CD14-positive monocyte (primary cell): ENCODE measurements at regions not wholly inside any gene's neighbourhood (a gene's known extent, or its start where the extent isn't known, plus 50 kb on each side); places are given as distances from the start of the nearest gene placed in this dataset.

ENCODE experiments used
- DNase-seq, 3 donors: peaks; one replicate each; pipeline ENCODE4 v3.0.0-alpha.2; 2011 to 2022
- H2AFZ ChIP-seq: 2 replicates; pipeline ENCODE4 v1.6.0; 2012; ENCODE audit warnings: mild to moderate bottlenecking, low read depth, low read length, inconsistent platforms; ENCODE audit not compliant: insufficient read depth, poor library complexity, severe bottlenecking
- H3K27ac ChIP-seq, 2 donors: 1 replicate in 1 of 2; 2 replicates in 1 of 2; pipeline ENCODE4 v1.5.1; 2012 to 2013; ENCODE audit warnings: low read length in 2 of 2, control low read depth in 1 of 2, inconsistent platforms in 1 of 2, low read depth in 1 of 2, mild to moderate bottlenecking in 1 of 2
- H3K27me3 ChIP-seq, 2 donors: one replicate each; pipeline versions ENCODE4 v1.6.0 to v1.6.1; 2011 to 2013; ENCODE audit warnings: low read length in 2 of 2; ENCODE audit not compliant: control insufficient read depth in 2 of 2, insufficient read depth in 2 of 2
- H3K36me3 ChIP-seq, 2 donors: replicated peaks in 1 of 2; 1 replicate in 1 of 2; 2 replicates in 1 of 2; pipeline versions ENCODE4 v1.5.1 to v1.6.1; 2012 to 2013; ENCODE audit warnings: low read length in 2 of 2, control low read depth in 1 of 2, inconsistent platforms in 1 of 2, mild to moderate bottlenecking in 1 of 2; ENCODE audit not compliant: insufficient read depth in 2 of 2, control insufficient read depth in 1 of 2
- H3K4me1 ChIP-seq, 2 donors: 1 replicate in 1 of 2; 2 replicates in 1 of 2; pipeline versions ENCODE4 v1.5.1 to v1.6.1; 2012 to 2013; ENCODE audit warnings: low read length in 2 of 2, control low read depth in 1 of 2, inconsistent platforms in 1 of 2, mild to moderate bottlenecking in 1 of 2, moderate library complexity in 1 of 2; ENCODE audit not compliant: insufficient read depth in 2 of 2, control insufficient read depth in 1 of 2
- H3K4me2 ChIP-seq: replicated peaks from 2 replicates; pipeline ENCODE3; 2012; ENCODE audit warnings: low read length, moderate library complexity, mild to moderate bottlenecking; ENCODE audit not compliant: poor library complexity, severe bottlenecking; ENCODE audit errors: extremely low read depth
- H3K4me3 ChIP-seq, 3 experiments: fragments of 200-600 bp in 1 of 3; sonication (generic) in 1 of 3; replicated peaks in 1 of 3; 1 replicate in 2 of 3; 2 replicates in 1 of 3; pipeline ENCODE4 v1.5.1; 2011 to 2013; ENCODE audit warnings: low read length in 3 of 3, mild to moderate bottlenecking in 3 of 3, control low read depth in 2 of 3, low read depth in 2 of 3, inconsistent platforms in 1 of 3, moderate library complexity in 1 of 3
- H3K79me2 ChIP-seq: 2 replicates; pipeline ENCODE4 v1.6.0; 2012; ENCODE audit warnings: mild to moderate bottlenecking, control low read depth, inconsistent platforms, low read length, moderate library complexity; ENCODE audit not compliant: insufficient read depth
- H3K9ac ChIP-seq: 2 replicates; pipeline ENCODE4 v1.6.0; 2017; ENCODE audit warnings: low read length, mild to moderate bottlenecking; ENCODE audit not compliant: insufficient read depth, poor library complexity, severe bottlenecking
- H3K9me3 ChIP-seq, 2 donors: replicated peaks in 1 of 2; 1 replicate in 1 of 2; 2 replicates in 1 of 2; pipeline versions ENCODE4 v1.5.1 to v1.6.1; 2012 to 2013; ENCODE audit warnings: low read length in 2 of 2, control low read depth in 1 of 2; ENCODE audit not compliant: control insufficient read depth in 1 of 2, insufficient read depth in 1 of 2
- H4K20me1 ChIP-seq: 2 replicates; pipeline ENCODE4 v1.6.0; 2012; ENCODE audit warnings: mild to moderate bottlenecking, low read length, control low read depth, moderate library complexity; ENCODE audit not compliant: insufficient read depth
- H3K27ac Mint-ChIP-seq, 7 donors: one replicate each; pipeline ENCODE4 v1.8.0; 2020; ENCODE audit warnings: mild to moderate bottlenecking in 7 of 7, mixed read lengths in 7 of 7, moderate library complexity in 6 of 7, inconsistent platforms in 2 of 7
- H3K27me3 Mint-ChIP-seq, 3 donors: one replicate each; pipeline ENCODE4 v1.8.0; 2021 to 2022; ENCODE audit warnings: low read depth in 3 of 3, mild to moderate bottlenecking in 3 of 3, mixed read lengths in 3 of 3, moderate library complexity in 3 of 3, inconsistent platforms in 1 of 3
- H3K36me3 Mint-ChIP-seq, 2 donors: one replicate each; pipeline ENCODE4 v1.8.0; 2020; ENCODE audit warnings: mixed read lengths in 2 of 2, inconsistent platforms in 1 of 2, mild to moderate bottlenecking in 1 of 2
- H3K4me1 Mint-ChIP-seq: one replicate; pipeline ENCODE4 v1.8.0; 2020; ENCODE audit warnings: mild to moderate bottlenecking, mixed read lengths
- H3K4me3 Mint-ChIP-seq, 2 donors: one replicate each; pipeline ENCODE4 v1.8.0; 2020; ENCODE audit warnings: mild to moderate bottlenecking in 2 of 2, mixed read lengths in 2 of 2, moderate library complexity in 1 of 2
- H3K9me3 Mint-ChIP-seq, 7 donors: one replicate each; pipeline ENCODE4 v1.8.0; 2020 to 2022; ENCODE audit warnings: mixed read lengths in 7 of 7, mild to moderate bottlenecking in 6 of 7, moderate library complexity in 6 of 7, inconsistent platforms in 2 of 7
- WGBS: methylation state at CpG from one replicate; pipeline ENCODE4 v1.1.5; 2013; ENCODE audit warnings: missing lambda C conversion rate; ENCODE audit not compliant: insufficient coverage; 5-methylcytosine and 5-hydroxymethylcytosine counted together
- intact Hi-C, 2 donors: fragments of 100-400 bp; cut with micrococcal nuclease; formaldehyde crosslinking; loops; one replicate each; pipeline versions ENCODE4 v1.15.0 to v1.15.1; 2023
- TF ChIP-seq, protein P1 (sequence below): fragments of 200-600 bp; IDR thresholded peaks from one replicate; pipeline ENCODE4 v1.8.0; 2022; ENCODE audit warnings: antibody characterized with exemption, mild to moderate bottlenecking

DNA sequence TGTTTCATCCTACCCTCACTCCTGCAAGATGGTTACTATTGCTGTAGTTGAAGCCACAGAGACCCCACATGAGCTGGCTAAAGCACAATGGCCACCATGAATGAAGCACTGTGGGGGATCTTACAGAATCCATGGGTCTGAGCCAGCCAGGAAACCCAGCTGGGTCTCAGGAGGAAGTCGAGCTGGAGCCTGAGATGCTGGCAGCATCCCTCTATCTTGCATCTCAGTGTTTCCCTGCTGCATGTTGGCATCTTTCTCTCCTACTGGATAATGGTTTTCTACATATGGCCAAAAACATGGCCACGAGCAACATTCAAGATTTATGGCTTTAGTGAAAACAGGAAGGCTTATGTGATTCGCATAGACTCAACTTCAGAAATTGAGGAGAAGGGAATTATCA is 219.3 kb upstream of the SNX19 start:
- Mint-ChIP-seq H3K36me3 (no peaks in the 10 kb centered on the region), H3K4me1 (no peaks in the 10 kb centered on the region), H3K4me3 (no peak overlapping the region), H3K9me3 (peaks cover 0 to 10% (median 8%) of the 10 kb centered on the region in 7 donors), H3K27me3 (peaks cover 0 to 3% (median 0%) of the 10 kb centered on the region in 3 donors), H3K27ac (no peak overlapping the region)
- Histone ChIP-seq H3K4me1 (no peaks in the 10 kb centered on the region), H3K4me2 (no peak overlapping the region), H3K27me3 (no peaks in the 10 kb centered on the region), H4K20me1 (no peaks in the 10 kb centered on the region), H2AFZ (no peak overlapping the region), H3K36me3 (no peaks in the 10 kb centered on the region), H3K79me2 (no peaks in the 10 kb centered on the region), H3K4me3 (no peak overlapping the region), H3K9me3 (peaks cover 2 to 12% of the 10 kb centered on the region in 2 donors), H3K9ac (no peak overlapping the region), H3K27ac (no peak overlapping the region)
- 71% methylated on average over 2 of the region's 3 CpGs for WGBS
- TF ChIP-seq, protein P1, sequence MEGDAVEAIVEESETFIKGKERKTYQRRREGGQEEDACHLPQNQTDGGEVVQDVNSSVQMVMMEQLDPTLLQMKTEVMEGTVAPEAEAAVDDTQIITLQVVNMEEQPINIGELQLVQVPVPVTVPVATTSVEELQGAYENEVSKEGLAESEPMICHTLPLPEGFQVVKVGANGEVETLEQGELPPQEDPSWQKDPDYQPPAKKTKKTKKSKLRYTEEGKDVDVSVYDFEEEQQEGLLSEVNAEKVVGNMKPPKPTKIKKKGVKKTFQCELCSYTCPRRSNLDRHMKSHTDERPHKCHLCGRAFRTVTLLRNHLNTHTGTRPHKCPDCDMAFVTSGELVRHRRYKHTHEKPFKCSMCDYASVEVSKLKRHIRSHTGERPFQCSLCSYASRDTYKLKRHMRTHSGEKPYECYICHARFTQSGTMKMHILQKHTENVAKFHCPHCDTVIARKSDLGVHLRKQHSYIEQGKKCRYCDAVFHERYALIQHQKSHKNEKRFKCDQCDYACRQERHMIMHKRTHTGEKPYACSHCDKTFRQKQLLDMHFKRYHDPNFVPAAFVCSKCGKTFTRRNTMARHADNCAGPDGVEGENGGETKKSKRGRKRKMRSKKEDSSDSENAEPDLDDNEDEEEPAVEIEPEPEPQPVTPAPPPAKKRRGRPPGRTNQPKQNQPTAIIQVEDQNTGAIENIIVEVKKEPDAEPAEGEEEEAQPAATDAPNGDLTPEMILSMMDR, result no peak
- DNase-seq, result no peak
- intact Hi-C loops, result no loop called here

GRCh38 chr11:131136486-131136885 is 220.2 kb upstream of the SNX19 start:
- Mint-ChIP-seq H3K36me3 (no peaks in the 10 kb centered on the region), H3K27me3 (peaks cover 0 to 3% (median 0%) of the 10 kb centered on the region in 3 donors), H3K4me3 (no peak overlapping the region), H3K27ac (no peak overlapping the region), H3K9me3 (peaks cover 0 to 11% (median 7%) of the 10 kb centered on the region in 7 donors), H3K4me1 (no peaks in the 10 kb centered on the region)
- H3K9ac ChIP-seq, result no peak overlapping the region
- H3K4me1 ChIP-seq, result no peaks in the 10 kb centered on the region
- no peaks in the 10 kb centered on the region for H3K36me3 ChIP-seq
- WGBS, result 100% methylated on average over 1 of the region's 1 CpG
- TF ChIP-seq, protein P1, result no peak
- DNase-seq, result no peak
- no peak overlapping the region for H3K27ac ChIP-seq
- intact Hi-C loops, result no loop called here
- H2AFZ ChIP-seq, result no peak overlapping the region
- H3K4me3 ChIP-seq, result no peak overlapping the region
- H3K27me3 ChIP-seq, result no peaks in the 10 kb centered on the region
- no peaks in the 10 kb centered on the region for H4K20me1 ChIP-seq
- H3K79me2 ChIP-seq, result no peaks in the 10 kb centered on the region
- H3K9me3 ChIP-seq, result peaks cover 2 to 7% of the 10 kb centered on the region in 2 donors
- no peak overlapping the region for H3K4me2 ChIP-seq
